Spleen (tissue), 11 donors: ENCODE measurements at regions not wholly inside any gene's neighbourhood (a gene's known extent, or its start where the extent isn't known, plus 50 kb on each side); places are given as distances from the start of the nearest gene placed in this dataset.

Experiments
- DNase-seq: peaks from one replicate; pipeline ENCODE4 v3.0.0-alpha.2; 2020
- H3K27ac ChIP-seq, 8 donors: fragments of 200-600 bp; sonication (generic) in 7 of 8; 1 replicate in 4 of 8; 2 replicates in 4 of 8; pipeline versions ENCODE4 v1.5.0 to v1.8.0; 2016 to 2021; ENCODE audit warnings: inconsistent platforms in 4 of 8, mild to moderate bottlenecking in 4 of 8, moderate library complexity in 1 of 8
- H3K27me3 ChIP-seq, 7 donors: fragments of 200-600 bp; sonication (generic) in 6 of 7; replicated peaks in 1 of 7; 1 replicate in 4 of 7; 2 replicates in 3 of 7; pipeline versions ENCODE4 v1.5.0 to v1.8.0; 2016 to 2021; ENCODE audit warnings: inconsistent platforms in 3 of 7, mild to moderate bottlenecking in 1 of 7
- H3K36me3 ChIP-seq, 6 donors: fragments of 200-600 bp; sonication (generic) in 5 of 6; 1 replicate in 4 of 6; 2 replicates in 2 of 6; pipeline versions ENCODE4 v1.5.0 to v1.8.0; 2016 to 2021; ENCODE audit warnings: inconsistent platforms in 2 of 6
- H3K4me1 ChIP-seq, 6 donors: fragments of 200-600 bp; sonication (generic) in 5 of 6; 1 replicate in 3 of 6; 2 replicates in 3 of 6; pipeline versions ENCODE4 v1.5.0 to v1.8.0; 2016 to 2021; ENCODE audit warnings: inconsistent platforms in 3 of 6
- H3K4me3 ChIP-seq, 8 donors: fragments of 200-600 bp; sonication (generic) in 7 of 8; 1 replicate in 4 of 8; 2 replicates in 4 of 8; pipeline versions ENCODE4 v1.5.0 to v1.8.0; 2016 to 2021; ENCODE audit warnings: inconsistent platforms in 4 of 8, mild to moderate bottlenecking in 4 of 8, moderate library complexity in 2 of 8
- H3K9me3 ChIP-seq, 8 donors: fragments of 200-600 bp; sonication (generic) in 7 of 8; 1 replicate in 4 of 8; 2 replicates in 4 of 8; pipeline versions ENCODE4 v1.5.0 to v1.8.0; 2016 to 2021; ENCODE audit warnings: inconsistent platforms in 4 of 8
- POLR2A ChIP-seq, 3 donors: fragments of 450-650 bp; IDR thresholded peaks; one replicate each; pipeline ENCODE4 v1.5.1; 2017; ENCODE audit warnings: antibody characterized with exemption in 3 of 3, mild to moderate bottlenecking in 1 of 3
- POLR2AphosphoS5 ChIP-seq, 3 donors: sonication (generic); formaldehyde crosslinking; IDR thresholded peaks; one replicate each; pipeline ENCODE4 v1.5.1; 2017; ENCODE audit warnings: antibody characterized with exemption in 3 of 3
- WGBS, 5 donors: extraction: QIAGEN DNeasy Blood & Tissue Kit in 3 of 5; methylation state at CpG; one replicate each; pipeline versions ENCODE4 v1.1.5 to v1.1.7; 2013 to 2018; 5-methylcytosine and 5-hydroxymethylcytosine counted together
- intact Hi-C: fragments of 100-400 bp; cut with DNase I; formaldehyde crosslinking; loops from one replicate; pipeline ENCODE4 v1.15.0; 2023; ENCODE audit warnings: low total_unique reads
- TF ChIP-seq, protein P1 (sequence below), 11 experiments: fragments of 200-600 bp in 7 of 11; fragments of 450-650 bp in 4 of 11; sonication (generic) in 4 of 11; IDR thresholded peaks in 8 of 11; conservative IDR thresholded peaks in 3 of 11; 1 replicate in 7 of 11; 2 replicates in 4 of 11; pipeline versions ENCODE4 v1.4.0 to v1.8.0; 2016 to 2021; ENCODE audit warnings: antibody characterized with exemption in 11 of 11, inconsistent platforms in 4 of 11, mild to moderate bottlenecking in 1 of 11
- donor health status: healthy with polysubstance abuse.
- donor health status: DM: no; HTN: no; CAD: no; lungs with moderate emphysema.
- donor health status: DM: no; HTN: no; CAD: no.
- donor health status: Bipolar disorder and iron deficiency.
- donor health status: healthy.
- donor health status: DM: no; HTN: no; CAD: no.
- donor health status: DM: yes; HTN: yes; CAD: no.

DNA sequence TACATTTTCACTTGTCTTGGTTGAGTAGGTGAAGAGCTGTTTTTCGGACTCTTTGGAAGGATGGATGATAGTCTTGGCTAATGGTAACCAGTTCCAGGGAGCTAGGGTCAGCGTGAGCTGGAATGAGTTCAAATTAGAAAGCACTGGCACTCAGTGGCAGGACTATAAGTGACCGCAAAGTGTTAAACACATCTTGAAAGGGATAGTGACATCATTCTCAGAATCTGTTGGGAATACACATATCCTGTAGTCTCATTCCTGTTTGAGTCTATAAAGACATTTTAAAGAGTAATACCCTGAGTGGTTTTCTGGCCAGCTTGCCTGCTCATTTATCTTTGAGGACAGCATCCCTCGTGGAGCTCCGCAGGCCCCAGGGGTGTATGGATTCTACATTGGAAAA lies 56.7 kb upstream of the TMEM248 start:
- no peak for TF ChIP-seq POLR2AphosphoS5 (IDR thresholded peaks at IDR 0.05)
- TF ChIP-seq POLR2A (IDR thresholded peaks at IDR 0.05): no peak
- TF ChIP-seq, protein P1, sequence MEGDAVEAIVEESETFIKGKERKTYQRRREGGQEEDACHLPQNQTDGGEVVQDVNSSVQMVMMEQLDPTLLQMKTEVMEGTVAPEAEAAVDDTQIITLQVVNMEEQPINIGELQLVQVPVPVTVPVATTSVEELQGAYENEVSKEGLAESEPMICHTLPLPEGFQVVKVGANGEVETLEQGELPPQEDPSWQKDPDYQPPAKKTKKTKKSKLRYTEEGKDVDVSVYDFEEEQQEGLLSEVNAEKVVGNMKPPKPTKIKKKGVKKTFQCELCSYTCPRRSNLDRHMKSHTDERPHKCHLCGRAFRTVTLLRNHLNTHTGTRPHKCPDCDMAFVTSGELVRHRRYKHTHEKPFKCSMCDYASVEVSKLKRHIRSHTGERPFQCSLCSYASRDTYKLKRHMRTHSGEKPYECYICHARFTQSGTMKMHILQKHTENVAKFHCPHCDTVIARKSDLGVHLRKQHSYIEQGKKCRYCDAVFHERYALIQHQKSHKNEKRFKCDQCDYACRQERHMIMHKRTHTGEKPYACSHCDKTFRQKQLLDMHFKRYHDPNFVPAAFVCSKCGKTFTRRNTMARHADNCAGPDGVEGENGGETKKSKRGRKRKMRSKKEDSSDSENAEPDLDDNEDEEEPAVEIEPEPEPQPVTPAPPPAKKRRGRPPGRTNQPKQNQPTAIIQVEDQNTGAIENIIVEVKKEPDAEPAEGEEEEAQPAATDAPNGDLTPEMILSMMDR (IDR thresholded peaks at IDR 0.05 in 8 of 11, conservative IDR thresholded peaks at IDR 0.05 in 3 of 11): no peak
- no peaks in the 10 kb centered on the region for H3K4me1 ChIP-seq
- WGBS, 5 donors: 81 to 95% (median 90%) methylated on average over 5 of the region's 5 CpGs
- H3K27ac ChIP-seq: no peak overlapping the region
- no peaks in the 10 kb centered on the region for H3K27me3 ChIP-seq
- no peaks in the 10 kb centered on the region for H3K9me3 ChIP-seq
- DNase-seq: no peak
- H3K36me3 ChIP-seq: peaks cover 0 to 71% (median 7%) of the 10 kb centered on the region in 6 donors
- intact Hi-C loops: no loop called here
- no peak overlapping the region for H3K4me3 ChIP-seq

DNA sequence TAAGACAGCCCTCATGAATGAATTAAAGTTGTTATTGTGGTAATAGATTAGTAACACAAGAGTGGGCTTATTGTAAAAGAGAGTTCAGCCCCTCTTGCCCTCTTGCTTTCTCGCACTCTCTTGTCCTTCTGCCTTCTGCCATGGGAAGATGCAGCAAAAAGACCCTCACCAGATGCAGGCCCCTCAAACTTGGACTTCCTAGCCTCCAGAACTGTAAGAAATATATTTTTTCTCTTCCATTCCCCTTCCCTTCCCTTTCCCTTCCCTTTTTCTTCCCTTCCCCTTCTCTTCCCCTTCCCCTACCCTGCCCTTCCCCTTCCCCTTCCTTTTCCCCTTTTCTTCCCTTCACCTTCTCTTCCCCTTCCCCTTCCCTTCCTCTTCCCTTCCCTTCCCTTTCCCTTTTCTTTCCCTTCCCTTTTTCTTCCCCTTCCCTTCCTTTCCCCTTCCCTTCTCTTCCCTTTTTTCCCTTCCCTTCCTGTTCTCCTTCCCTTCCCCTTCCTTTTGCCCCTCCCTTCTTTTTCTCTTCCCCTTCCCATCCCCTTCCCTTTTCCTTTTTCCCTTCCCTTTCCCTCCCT lies 55.6 kb upstream of the TMEM248 start:
- TF ChIP-seq, protein P1 (IDR thresholded peaks at IDR 0.05 in 8 of 11, conservative IDR thresholded peaks at IDR 0.05 in 3 of 11): no peak
- no peak for TF ChIP-seq POLR2AphosphoS5 (IDR thresholded peaks at IDR 0.05)
- no peak for TF ChIP-seq POLR2A (IDR thresholded peaks at IDR 0.05)
- H3K4me3 ChIP-seq: no peak overlapping the region
- no peak for DNase-seq
- H3K4me1 ChIP-seq: no peaks in the 10 kb centered on the region
- H3K9me3 ChIP-seq: no peaks in the 10 kb centered on the region
- peaks cover 0 to 71% (median 3%) of the 10 kb centered on the region in 6 donors for H3K36me3 ChIP-seq
- intact Hi-C loops: no loop called here
- 95 to 100% (median 97%) methylated on average over 1 of the region's 1 CpG for WGBS, 5 donors
- no peak overlapping the region for H3K27ac ChIP-seq
- no peaks in the 10 kb centered on the region for H3K27me3 ChIP-seq

DNA sequence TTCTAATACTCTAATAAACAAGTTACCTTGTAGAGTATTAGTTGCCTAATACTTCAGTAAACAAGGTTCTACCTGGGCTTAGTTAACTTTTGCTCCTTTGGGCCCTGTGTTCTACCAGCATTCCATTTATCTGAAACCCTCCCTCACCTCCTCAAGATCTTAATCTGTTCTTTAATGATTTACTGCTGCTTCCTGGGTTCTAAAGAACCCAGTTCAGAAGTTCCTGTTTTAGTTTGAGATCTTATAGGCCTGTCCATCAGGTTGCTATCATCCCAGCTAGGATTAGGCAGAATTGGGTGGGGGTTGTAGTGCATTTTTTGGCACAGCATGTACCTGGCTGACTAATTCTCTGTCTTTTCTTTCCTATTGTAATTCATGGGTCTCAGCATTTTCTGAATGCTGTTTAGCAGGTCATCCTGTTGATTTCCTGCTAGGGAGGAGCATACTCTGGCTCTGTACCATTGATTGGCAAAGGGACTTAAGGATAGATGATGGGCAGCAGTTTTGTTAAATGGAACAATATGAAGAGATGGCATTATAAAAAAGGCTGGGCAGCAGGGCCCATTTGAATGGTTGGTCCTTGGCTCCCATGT lies 53.7 kb upstream of the TMEM248 start:
- Histone ChIP-seq H3K9me3 (no peaks in the 10 kb centered on the region), H3K27me3 (no peaks in the 10 kb centered on the region), H3K4me3 (no peak overlapping the region), H3K27ac (no peak overlapping the region), H3K4me1 (no peaks in the 10 kb centered on the region), H3K36me3 (peaks cover 0 to 63% (median 2%) of the 10 kb centered on the region in 6 donors)
- intact Hi-C loops: no loop called here
- TF ChIP-seq, protein P1 (IDR thresholded peaks at IDR 0.05 in 8 of 11, conservative IDR thresholded peaks at IDR 0.05 in 3 of 11): no peak
- TF ChIP-seq POLR2AphosphoS5 (IDR thresholded peaks at IDR 0.05) (no peak), POLR2A (IDR thresholded peaks at IDR 0.05) (no peak)
- DNase-seq: no peak

DNA sequence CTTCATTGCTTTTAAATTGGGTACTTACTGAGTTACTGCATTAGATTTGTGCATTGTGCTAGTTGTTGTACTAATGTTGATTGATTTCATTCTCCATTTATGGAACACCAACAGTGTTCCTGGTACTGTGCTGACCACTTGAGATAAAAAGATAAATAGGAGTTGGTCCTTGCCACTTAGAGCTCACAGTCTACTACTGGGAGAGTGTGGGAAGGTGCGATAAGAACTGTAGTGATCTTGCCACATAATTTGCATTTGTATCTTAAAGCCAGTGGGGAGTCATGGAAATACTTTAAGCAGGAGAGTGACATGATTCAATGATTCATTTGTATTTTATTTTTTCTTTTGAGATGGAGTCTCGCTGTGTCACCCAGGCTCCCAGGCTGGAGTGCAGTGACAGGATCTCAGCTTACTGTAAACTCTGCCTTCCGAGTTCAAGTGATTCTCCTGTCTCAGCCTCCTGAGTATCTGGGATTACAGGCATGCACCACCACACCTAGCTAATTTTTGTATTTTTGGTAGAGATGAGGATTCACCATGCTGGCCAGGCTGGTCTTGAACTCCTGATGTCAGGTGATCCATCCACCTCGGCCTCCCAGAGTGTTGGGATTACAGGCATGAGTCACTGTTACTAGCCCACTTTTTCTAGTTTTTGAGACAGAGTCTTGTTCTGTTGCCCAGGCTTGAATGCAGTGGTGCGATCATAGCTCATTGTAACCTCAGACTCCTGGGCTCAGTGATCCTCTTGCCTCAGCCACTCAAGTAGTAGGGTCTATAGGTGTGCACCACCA lies 51.2 kb upstream of the TMEM248 start:
- DNase-seq: no peak
- TF ChIP-seq POLR2A (IDR thresholded peaks at IDR 0.05) (no peak), POLR2AphosphoS5 (IDR thresholded peaks at IDR 0.05) (no peak)
- TF ChIP-seq, protein P1 (IDR thresholded peaks at IDR 0.05 in 8 of 11, conservative IDR thresholded peaks at IDR 0.05 in 3 of 11): no peak
- WGBS, 5 donors: 91 to 98% (median 93%) methylated on average over 5 of the region's 5 CpGs
- H3K36me3 ChIP-seq: peaks cover 0 to 49% (median 0%) of the 10 kb centered on the region in 6 donors
- intact Hi-C loops: no loop called here
- no peak overlapping the region for H3K27ac ChIP-seq
- no peak overlapping the region for H3K4me3 ChIP-seq
- no peaks in the 10 kb centered on the region for H3K4me1 ChIP-seq
- no peaks in the 10 kb centered on the region for H3K9me3 ChIP-seq
- H3K27me3 ChIP-seq: no peaks in the 10 kb centered on the region
